ENCODE measurements at regions not wholly inside any gene's neighbourhood (a gene's known extent, or its start where the extent isn't known, plus 50 kb on each side); places are given as distances from the start of the nearest gene placed in this dataset.

DNA sequence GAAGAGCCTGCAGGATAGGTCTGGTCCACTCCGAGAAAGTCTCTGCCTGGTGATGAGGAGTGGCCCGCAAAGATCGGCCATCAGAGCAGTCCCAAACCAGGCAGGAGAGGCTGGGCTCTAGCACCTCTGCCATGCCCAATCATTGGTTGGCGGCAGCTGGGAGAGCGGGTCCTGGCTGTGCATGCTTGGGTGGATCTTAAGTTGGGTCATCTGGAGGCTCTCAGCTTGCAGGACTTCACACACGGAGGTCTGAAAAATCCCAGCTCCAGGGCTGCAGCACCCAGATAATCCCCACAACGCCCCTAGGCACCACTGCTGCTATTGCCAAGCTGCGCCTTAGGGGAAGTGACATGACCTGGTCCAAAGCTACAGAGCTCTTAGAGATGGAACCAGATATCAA is 766.7 kb upstream of the TBX3 start:
- Histone ChIP-seq H3K27me3 (ENCODE audit: control insufficient read depth in 1 of 2, insufficient read depth in 2 of 2, low read length in 1 of 2) (no peaks in the 10 kb centered on the region), H3K4me1 (ENCODE audit: control insufficient read depth in 1 of 2, insufficient read depth in 2 of 2, low read length in 2 of 2) (no peaks in the 10 kb centered on the region), H3K4me3 (ENCODE audit: low read length in 2 of 2) (no peak overlapping the region), H3K9me3 (ENCODE audit: control insufficient read depth, low read length) (no peaks in the 10 kb centered on the region), H3K27ac (ENCODE audit: low read depth in 1 of 2, low read length in 2 of 2) (no peak overlapping the region), H3K36me3 (ENCODE audit: control insufficient read depth in 1 of 2, insufficient read depth in 2 of 2, low read length in 1 of 2) (no peaks in the 10 kb centered on the region)
- DNase-seq: no peak
- WGBS, 2 donors: 95 to 96% methylated on average over 8 of the region's 8 CpGs
- ATAC-seq (ENCODE audit: low FRiP score): no peak
- intact Hi-C loops (cut with DNase I): loop anchor here in 1 of 2 donors (5.0 kb wide), 1 partner anchor 207 kb away; no protein-coding TSS in a partner anchor

DNA sequence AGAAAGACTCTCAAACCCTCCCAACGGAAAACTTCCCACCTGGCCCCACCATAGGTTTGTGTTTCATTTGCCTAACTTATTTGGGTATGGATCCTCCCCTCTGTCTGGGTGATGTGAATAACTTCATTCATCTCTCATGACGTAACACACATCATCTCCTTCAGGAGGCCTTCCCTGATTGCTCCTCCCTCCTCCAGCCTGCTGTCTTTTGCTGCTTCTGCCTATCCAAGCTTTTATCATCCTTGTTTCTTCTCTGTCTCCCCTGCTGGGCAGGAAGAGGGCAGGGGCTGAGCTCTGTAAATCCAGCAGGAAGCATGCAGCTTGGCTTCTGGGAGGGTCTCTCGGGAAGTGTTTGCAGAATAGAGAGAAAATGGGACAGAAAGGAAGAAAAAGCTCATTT is 766.0 kb upstream of the TBX3 start:
- no peaks in the 10 kb centered on the region for H3K4me1 ChIP-seq (ENCODE audit: control insufficient read depth in 1 of 2, insufficient read depth in 2 of 2, low read length in 2 of 2)
- no peaks in the 10 kb centered on the region for H3K9me3 ChIP-seq (ENCODE audit: control insufficient read depth, low read length)
- no peaks in the 10 kb centered on the region for H3K27me3 ChIP-seq (ENCODE audit: control insufficient read depth in 1 of 2, insufficient read depth in 2 of 2, low read length in 1 of 2)
- H3K4me3 ChIP-seq (ENCODE audit: low read length in 2 of 2): no peak overlapping the region
- WGBS, 2 donors: 98 to 99% methylated on average over 3 of the region's 3 CpGs
- H3K27ac ChIP-seq (ENCODE audit: low read depth in 1 of 2, low read length in 2 of 2): no peak overlapping the region
- ATAC-seq (ENCODE audit: low FRiP score): no peak
- DNase-seq: no peak
- no peaks in the 10 kb centered on the region for H3K36me3 ChIP-seq (ENCODE audit: control insufficient read depth in 1 of 2, insufficient read depth in 2 of 2, low read length in 1 of 2)
- intact Hi-C loops (cut with DNase I): loop anchor here in 1 of 2 donors (5.0 kb wide), 1 partner anchor 207 kb away; no protein-coding TSS in a partner anchor

DNA sequence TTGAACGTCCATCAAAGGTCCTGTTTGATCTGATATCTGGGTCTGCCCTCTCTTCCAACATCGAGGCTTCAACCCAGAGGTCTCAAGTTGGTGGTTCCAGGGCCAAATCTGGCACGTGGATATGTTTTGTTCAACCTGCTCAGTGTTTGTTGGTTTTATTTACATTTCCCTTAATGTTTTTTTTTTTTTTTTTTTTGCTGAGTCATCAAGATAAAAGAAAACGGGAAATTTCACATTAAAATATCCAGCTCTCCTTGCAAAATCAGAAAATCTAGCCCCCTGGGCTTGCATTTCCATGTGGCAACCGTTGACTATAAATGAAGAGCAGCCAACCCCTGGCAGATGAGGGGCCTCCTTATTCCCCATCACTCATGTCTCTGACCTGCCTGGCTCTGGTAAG is 765.6 kb upstream of the TBX3 start:
- no peak for DNase-seq
- Histone ChIP-seq H3K4me1 (ENCODE audit: control insufficient read depth in 1 of 2, insufficient read depth in 2 of 2, low read length in 2 of 2) (no peaks in the 10 kb centered on the region), H3K27ac (ENCODE audit: low read depth in 1 of 2, low read length in 2 of 2) (no peak overlapping the region), H3K27me3 (ENCODE audit: control insufficient read depth in 1 of 2, insufficient read depth in 2 of 2, low read length in 1 of 2) (no peaks in the 10 kb centered on the region), H3K9me3 (ENCODE audit: control insufficient read depth, low read length) (no peaks in the 10 kb centered on the region), H3K36me3 (ENCODE audit: control insufficient read depth in 1 of 2, insufficient read depth in 2 of 2, low read length in 1 of 2) (no peaks in the 10 kb centered on the region), H3K4me3 (ENCODE audit: low read length in 2 of 2) (no peak overlapping the region)
- WGBS, 2 donors: 95% methylated on average over 5 of the region's 5 CpGs
- no peak for ATAC-seq (ENCODE audit: low FRiP score)
- intact Hi-C loops (cut with DNase I): no loop called here

DNA sequence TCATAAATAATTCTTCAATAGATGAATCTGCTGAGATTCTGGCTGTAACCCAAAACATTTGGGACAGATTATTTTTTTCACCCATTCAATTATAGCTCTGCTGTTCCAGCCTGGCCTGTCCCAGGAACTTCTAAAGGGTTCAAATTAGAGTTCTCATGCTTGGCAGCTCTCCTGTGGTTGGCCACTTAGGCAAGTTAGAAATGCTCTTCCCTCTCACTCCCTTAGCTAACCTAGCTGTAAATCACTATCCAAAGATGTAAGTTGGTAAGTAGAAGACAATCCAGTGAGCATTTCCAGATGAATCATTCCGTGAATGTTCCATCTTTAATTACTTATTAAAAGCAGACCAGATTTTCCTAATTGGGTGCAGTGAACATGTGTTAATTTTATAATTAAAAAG is 760.4 kb upstream of the TBX3 start:
- ATAC-seq (ENCODE audit: low FRiP score) (no peak), DNase-seq (no peak)
- no peaks in the 10 kb centered on the region for H3K36me3 ChIP-seq (ENCODE audit: control insufficient read depth in 1 of 2, insufficient read depth in 2 of 2, low read length in 1 of 2)
- WGBS, 2 donors: 97 to 98% methylated on average over 1 of the region's 1 CpG
- no peak overlapping the region for H3K27ac ChIP-seq (ENCODE audit: low read depth in 1 of 2, low read length in 2 of 2)
- intact Hi-C loops (cut with DNase I): no loop called here
- H3K4me3 ChIP-seq (ENCODE audit: low read length in 2 of 2): no peak overlapping the region
- H3K4me1 ChIP-seq (ENCODE audit: control insufficient read depth in 1 of 2, insufficient read depth in 2 of 2, low read length in 2 of 2): no peaks in the 10 kb centered on the region
- H3K27me3 ChIP-seq (ENCODE audit: control insufficient read depth in 1 of 2, insufficient read depth in 2 of 2, low read length in 1 of 2): no peaks in the 10 kb centered on the region
- H3K9me3 ChIP-seq (ENCODE audit: control insufficient read depth, low read length): no peaks in the 10 kb centered on the region

DNA sequence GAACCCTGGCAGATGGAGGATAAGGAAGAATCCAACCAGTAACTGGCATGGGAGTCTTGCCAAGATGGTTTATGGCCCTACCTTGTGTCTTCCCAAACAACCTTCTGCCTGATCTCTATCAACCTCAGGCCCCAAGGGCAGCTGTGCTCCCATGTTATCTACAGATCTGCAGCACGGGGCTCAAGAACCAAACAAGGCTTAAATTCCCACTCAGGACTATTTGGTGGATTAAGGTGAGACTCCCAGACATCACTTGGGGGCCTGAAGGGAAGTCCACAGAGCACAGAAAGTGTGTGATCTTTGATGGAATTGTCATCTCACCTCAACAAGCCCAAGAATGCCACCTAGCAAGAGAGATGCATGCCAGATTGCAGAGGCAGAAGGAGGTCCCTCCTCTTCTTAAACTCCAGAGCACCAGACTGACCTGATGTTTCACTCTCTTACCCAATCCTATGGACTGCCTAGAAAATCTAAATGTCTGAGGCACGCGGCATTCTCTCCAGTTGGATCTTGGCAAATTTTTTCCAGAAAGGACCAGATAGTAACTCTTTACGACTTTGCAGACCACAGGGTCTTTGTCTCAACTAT is 759.5 kb upstream of the TBX3 start:
- H3K36me3 ChIP-seq (ENCODE audit: control insufficient read depth in 1 of 2, insufficient read depth in 2 of 2, low read length in 1 of 2): no peaks in the 10 kb centered on the region
- intact Hi-C loops (cut with DNase I): no loop called here
- no peaks in the 10 kb centered on the region for H3K4me1 ChIP-seq (ENCODE audit: control insufficient read depth in 1 of 2, insufficient read depth in 2 of 2, low read length in 2 of 2)
- no peak for DNase-seq
- no peak overlapping the region for H3K27ac ChIP-seq (ENCODE audit: low read depth in 1 of 2, low read length in 2 of 2)
- WGBS, 2 donors: 91 to 94% methylated on average over 4 of the region's 4 CpGs
- no peak overlapping the region for H3K4me3 ChIP-seq (ENCODE audit: low read length in 2 of 2)
- H3K27me3 ChIP-seq (ENCODE audit: control insufficient read depth in 1 of 2, insufficient read depth in 2 of 2, low read length in 1 of 2): no peaks in the 10 kb centered on the region
- no peak for ATAC-seq (ENCODE audit: low FRiP score)
- no peaks in the 10 kb centered on the region for H3K9me3 ChIP-seq (ENCODE audit: control insufficient read depth, low read length)

DNA sequence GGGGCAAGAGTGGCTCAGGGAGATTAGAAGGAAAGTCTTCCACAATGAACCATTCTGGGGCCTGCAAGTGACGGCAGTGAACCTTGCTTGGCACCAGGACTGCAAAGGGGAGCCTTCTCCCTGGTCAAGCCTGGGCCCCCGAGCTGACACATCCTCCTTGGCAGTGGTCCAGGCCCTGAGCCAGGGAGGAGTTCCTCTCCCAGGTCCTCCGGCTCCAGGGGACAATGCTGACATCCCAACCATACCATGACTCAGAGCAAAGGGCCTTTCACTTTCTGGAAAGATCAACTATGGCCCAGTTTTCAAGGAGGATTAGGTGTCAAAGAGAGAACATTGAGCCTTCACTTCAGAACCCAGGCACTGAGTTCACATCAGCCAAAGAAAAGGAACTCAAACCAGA is 756.5 kb upstream of the TBX3 start:
- intact Hi-C loops (cut with DNase I): no loop called here
- WGBS, 2 donors: 66 to 67% methylated on average over 3 of the region's 3 CpGs

DNA sequence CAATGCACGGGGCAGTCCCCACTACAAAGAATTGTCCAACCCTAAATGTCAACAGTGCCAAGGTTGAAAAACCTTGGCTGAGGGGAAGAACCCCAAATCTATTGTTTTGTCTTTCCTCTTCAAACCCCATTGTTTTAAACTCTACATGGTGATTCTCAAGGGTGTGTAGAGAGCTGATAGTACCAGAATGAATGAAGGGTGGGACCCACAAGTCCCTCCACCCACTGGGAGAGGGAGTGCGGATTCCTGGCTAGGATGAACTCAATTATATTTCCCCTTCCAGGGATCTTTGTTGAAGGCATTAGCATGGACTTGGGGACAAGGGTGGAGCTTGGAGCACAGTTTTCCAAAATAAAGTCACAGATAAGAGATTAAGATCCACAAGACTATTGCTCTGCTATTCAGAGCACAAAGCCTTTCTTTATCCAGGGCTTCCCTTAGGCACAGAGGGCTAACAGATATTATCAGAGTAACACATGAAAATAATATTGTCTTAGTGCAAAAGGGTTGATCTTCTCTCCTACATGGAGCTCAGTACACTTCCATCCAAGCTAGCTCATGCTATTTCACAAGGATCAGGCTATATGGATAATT is 755.1 kb upstream of the TBX3 start:
- WGBS, 2 donors: 92 to 97% methylated on average over 2 of the region's 2 CpGs
- Histone ChIP-seq H3K27ac (ENCODE audit: low read depth in 1 of 2, low read length in 2 of 2) (no peak overlapping the region), H3K4me3 (ENCODE audit: low read length in 2 of 2) (no peak overlapping the region), H3K4me1 (ENCODE audit: control insufficient read depth in 1 of 2, insufficient read depth in 2 of 2, low read length in 2 of 2) (no peaks in the 10 kb centered on the region), H3K9me3 (ENCODE audit: control insufficient read depth, low read length) (no peaks in the 10 kb centered on the region), H3K36me3 (ENCODE audit: control insufficient read depth in 1 of 2, insufficient read depth in 2 of 2, low read length in 1 of 2) (no peaks in the 10 kb centered on the region), H3K27me3 (ENCODE audit: control insufficient read depth in 1 of 2, insufficient read depth in 2 of 2, low read length in 1 of 2) (no peaks in the 10 kb centered on the region)
- intact Hi-C loops (cut with DNase I): no loop called here
- ATAC-seq (ENCODE audit: low FRiP score): no peak
- no peak for DNase-seq

More for the DNA sequence above, 756.5 kb upstream of the TBX3 start:
- Histone ChIP-seq H3K9me3 (ENCODE audit: control insufficient read depth, low read length) (no peaks in the 10 kb centered on the region), H3K27me3 (ENCODE audit: control insufficient read depth in 1 of 2, insufficient read depth in 2 of 2, low read length in 1 of 2) (no peaks in the 10 kb centered on the region), H3K4me3 (ENCODE audit: low read length in 2 of 2) (no peak overlapping the region), H3K27ac (ENCODE audit: low read depth in 1 of 2, low read length in 2 of 2) (no peak overlapping the region), H3K36me3 (ENCODE audit: control insufficient read depth in 1 of 2, insufficient read depth in 2 of 2, low read length in 1 of 2) (no peaks in the 10 kb centered on the region), H3K4me1 (ENCODE audit: control insufficient read depth in 1 of 2, insufficient read depth in 2 of 2, low read length in 2 of 2) (no peaks in the 10 kb centered on the region)
- no peak for DNase-seq
- no peak for ATAC-seq (ENCODE audit: low FRiP score)

DNA sequence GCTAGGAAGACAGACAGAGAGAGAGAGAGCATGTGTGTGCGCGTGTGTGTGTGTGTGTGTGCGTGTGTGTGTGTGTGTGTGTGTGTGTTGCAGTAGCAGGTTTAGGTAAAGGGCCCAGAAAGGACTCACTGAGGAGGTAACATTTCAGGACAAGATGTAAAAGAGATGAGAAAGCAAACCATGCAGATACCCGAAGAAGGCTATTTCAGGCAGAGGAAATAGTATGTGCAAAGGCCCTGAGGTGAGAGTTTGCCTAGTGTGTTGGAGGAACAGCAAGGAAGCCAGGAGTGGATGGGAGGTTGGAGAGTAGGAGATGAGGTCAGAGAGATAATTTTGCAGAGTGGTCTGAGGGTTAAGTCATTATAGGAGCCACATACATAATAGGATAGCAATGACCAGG is 754.3 kb upstream of the TBX3 start:
- 83 to 91% methylated on average over 4 of the region's 4 CpGs for WGBS, 2 donors
- DNase-seq (no peak), ATAC-seq (ENCODE audit: low FRiP score) (no peak)

DNA sequence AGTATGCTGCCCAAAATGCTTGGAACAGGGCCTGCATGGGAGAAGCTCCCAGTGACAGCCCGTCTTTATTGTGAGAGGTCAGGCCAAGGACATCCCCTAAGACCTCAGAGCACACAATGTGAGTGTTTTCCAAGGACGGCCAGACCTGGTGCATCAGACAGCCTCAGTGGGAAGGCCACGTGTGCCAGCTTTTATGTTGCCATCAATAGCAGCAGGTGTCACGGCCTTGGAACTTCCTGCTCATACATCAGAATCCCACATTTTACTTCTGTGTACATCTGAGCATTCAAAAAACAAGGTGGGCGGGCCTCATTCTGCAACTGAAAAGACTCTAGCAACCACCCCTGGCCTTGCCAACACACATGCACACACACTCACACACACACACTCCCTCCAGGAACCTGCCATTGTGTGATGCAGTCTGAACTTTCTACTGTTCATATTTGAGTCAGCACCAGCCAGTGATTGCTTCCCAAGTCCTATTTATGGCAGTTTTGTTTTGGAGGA is 753.1 kb upstream of the TBX3 start:
- Histone ChIP-seq H3K4me1 (ENCODE audit: control insufficient read depth in 1 of 2, insufficient read depth in 2 of 2, low read length in 2 of 2) (no peaks in the 10 kb centered on the region), H3K27ac (ENCODE audit: low read depth in 1 of 2, low read length in 2 of 2) (no peak overlapping the region), H3K9me3 (ENCODE audit: control insufficient read depth, low read length) (no peaks in the 10 kb centered on the region), H3K36me3 (ENCODE audit: control insufficient read depth in 1 of 2, insufficient read depth in 2 of 2, low read length in 1 of 2) (no peaks in the 10 kb centered on the region), H3K27me3 (ENCODE audit: control insufficient read depth in 1 of 2, insufficient read depth in 2 of 2, low read length in 1 of 2) (no peaks in the 10 kb centered on the region), H3K4me3 (ENCODE audit: low read length in 2 of 2) (no peak overlapping the region)
- intact Hi-C loops (cut with DNase I): no loop called here
- DNase-seq: no peak
- WGBS, 2 donors: 76 to 78% methylated on average over 5 of the region's 5 CpGs
- ATAC-seq (ENCODE audit: low FRiP score): no peak

More for the DNA sequence above, 754.3 kb upstream of the TBX3 start:
- H3K4me1 ChIP-seq (ENCODE audit: control insufficient read depth in 1 of 2, insufficient read depth in 2 of 2, low read length in 2 of 2): no peaks in the 10 kb centered on the region
- H3K27ac ChIP-seq (ENCODE audit: low read depth in 1 of 2, low read length in 2 of 2): no peak overlapping the region
- no peak overlapping the region for H3K4me3 ChIP-seq (ENCODE audit: low read length in 2 of 2)
- H3K9me3 ChIP-seq (ENCODE audit: control insufficient read depth, low read length): no peaks in the 10 kb centered on the region
- no peaks in the 10 kb centered on the region for H3K27me3 ChIP-seq (ENCODE audit: control insufficient read depth in 1 of 2, insufficient read depth in 2 of 2, low read length in 1 of 2)
- no peaks in the 10 kb centered on the region for H3K36me3 ChIP-seq (ENCODE audit: control insufficient read depth in 1 of 2, insufficient read depth in 2 of 2, low read length in 1 of 2)
- intact Hi-C loops (cut with DNase I): no loop called here

Measured in aorta (tissue), 5 donors.